Mesothelial cell of epicardium (in vitro differentiated cells): ENCODE measurements at regions not wholly inside any gene's neighbourhood (a gene's known extent, or its start where the extent isn't known, plus 50 kb on each side); places are given as distances from the start of the nearest gene placed in this dataset.

Experiments
- DNase-seq, 2 experiments: peaks; one replicate each; pipeline ENCODE4 v3.0.0; 2021; ENCODE audit warnings: low spot score in 2 of 2; ENCODE audit not compliant: unreplicated experiment in 2 of 2
- H3K27ac Mint-ChIP-seq: 2 replicates; pipeline ENCODE4 v1.8.0; 2021; ENCODE audit warnings: mixed read lengths
- H3K27me3 Mint-ChIP-seq: 2 replicates; pipeline ENCODE4 v1.8.0; 2021; ENCODE audit warnings: low read depth, mixed read lengths
- H3K36me3 Mint-ChIP-seq: 2 replicates; pipeline ENCODE4 v1.8.0; 2021; ENCODE audit warnings: mixed read lengths
- H3K4me1 Mint-ChIP-seq: 2 replicates; pipeline ENCODE4 v1.8.0; 2021; ENCODE audit warnings: mixed read lengths
- H3K4me3 Mint-ChIP-seq: 2 replicates; pipeline ENCODE4 v1.8.0; 2021; ENCODE audit warnings: mild to moderate bottlenecking, moderate library complexity, mixed read lengths
- H3K9me3 Mint-ChIP-seq: 2 replicates; pipeline ENCODE4 v1.8.0; 2021; ENCODE audit warnings: mixed read lengths
- TF ChIP-seq, protein P1 (sequence below): fragments of 200-600 bp; sonication (generic); IDR thresholded peaks from one replicate; pipeline ENCODE4 v1.5.0; 2021; ENCODE audit warnings: antibody characterized with exemption; ENCODE audit not compliant: unreplicated experiment

- DNase-seq: no peak
- TF ChIP-seq, protein P1, sequence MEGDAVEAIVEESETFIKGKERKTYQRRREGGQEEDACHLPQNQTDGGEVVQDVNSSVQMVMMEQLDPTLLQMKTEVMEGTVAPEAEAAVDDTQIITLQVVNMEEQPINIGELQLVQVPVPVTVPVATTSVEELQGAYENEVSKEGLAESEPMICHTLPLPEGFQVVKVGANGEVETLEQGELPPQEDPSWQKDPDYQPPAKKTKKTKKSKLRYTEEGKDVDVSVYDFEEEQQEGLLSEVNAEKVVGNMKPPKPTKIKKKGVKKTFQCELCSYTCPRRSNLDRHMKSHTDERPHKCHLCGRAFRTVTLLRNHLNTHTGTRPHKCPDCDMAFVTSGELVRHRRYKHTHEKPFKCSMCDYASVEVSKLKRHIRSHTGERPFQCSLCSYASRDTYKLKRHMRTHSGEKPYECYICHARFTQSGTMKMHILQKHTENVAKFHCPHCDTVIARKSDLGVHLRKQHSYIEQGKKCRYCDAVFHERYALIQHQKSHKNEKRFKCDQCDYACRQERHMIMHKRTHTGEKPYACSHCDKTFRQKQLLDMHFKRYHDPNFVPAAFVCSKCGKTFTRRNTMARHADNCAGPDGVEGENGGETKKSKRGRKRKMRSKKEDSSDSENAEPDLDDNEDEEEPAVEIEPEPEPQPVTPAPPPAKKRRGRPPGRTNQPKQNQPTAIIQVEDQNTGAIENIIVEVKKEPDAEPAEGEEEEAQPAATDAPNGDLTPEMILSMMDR: no peak
- H3K36me3 Mint-ChIP-seq: no peaks in the 10 kb centered on the region
- H3K27me3 Mint-ChIP-seq: no peaks in the 10 kb centered on the region
- no peak overlapping the region for H3K27ac Mint-ChIP-seq
- no peaks in the 10 kb centered on the region for H3K9me3 Mint-ChIP-seq
- H3K4me3 Mint-ChIP-seq: no peak overlapping the region
- H3K4me1 Mint-ChIP-seq: peaks cover 5% of the 10 kb centered on the region
Measured at GRCh38 chr3:86782866-86783265, 208.1 kb downstream of the VGLL3 start.

DNA sequence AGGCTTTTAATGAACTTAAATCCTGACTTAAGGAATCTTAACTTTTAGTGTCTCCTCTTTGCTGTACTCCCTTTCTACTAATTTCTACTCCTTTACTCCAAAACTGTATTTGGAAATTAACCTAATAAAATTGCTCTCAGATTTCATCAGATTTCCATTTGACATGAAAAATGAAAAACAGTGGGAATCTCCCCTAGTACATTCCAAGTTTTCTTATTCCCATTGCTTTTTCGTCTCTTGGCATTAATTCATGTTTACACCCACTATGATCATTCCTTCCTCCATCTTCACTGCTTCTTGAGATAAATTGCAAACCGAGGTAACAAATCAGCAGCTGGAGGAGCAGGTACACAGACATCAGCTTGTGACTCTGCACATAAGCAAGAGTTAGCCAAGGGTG, 208.7 kb downstream of the VGLL3 start:
- Mint-ChIP-seq H3K9me3 (no peaks in the 10 kb centered on the region), H3K4me3 (no peak overlapping the region), H3K4me1 (peaks cover 5% of the 10 kb centered on the region), H3K36me3 (no peaks in the 10 kb centered on the region), H3K27ac (no peak overlapping the region), H3K27me3 (no peaks in the 10 kb centered on the region)
- TF ChIP-seq, protein P1: no peak
- no peak for DNase-seq

DNA sequence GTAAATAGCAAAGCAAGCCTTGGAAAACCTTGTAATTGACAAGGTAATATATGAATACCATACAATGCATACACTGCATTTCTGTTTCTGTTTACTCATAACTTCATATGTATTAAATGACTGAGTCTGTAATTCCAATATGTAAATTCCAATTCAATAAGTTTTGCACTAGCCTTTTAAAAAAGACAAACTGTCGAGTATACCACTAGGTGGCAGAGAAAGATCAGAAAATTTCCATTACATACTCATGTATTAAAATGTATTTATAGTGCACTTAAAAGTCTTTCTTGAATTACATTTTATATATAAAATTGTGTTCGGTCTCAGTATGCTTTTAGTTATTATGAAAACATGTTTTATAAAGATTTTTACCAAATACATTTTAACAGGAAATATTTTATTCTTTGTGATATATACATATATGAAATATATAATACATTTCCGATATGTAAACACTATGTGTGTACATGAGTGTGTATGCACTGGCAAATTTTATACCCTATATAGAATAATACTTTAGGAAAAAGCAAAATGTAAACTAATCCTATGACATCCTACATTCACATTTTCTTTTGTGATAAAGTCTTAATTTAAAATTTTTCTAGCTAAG, 216.8 kb downstream of the VGLL3 start:
- Mint-ChIP-seq H3K9me3 (no peaks in the 10 kb centered on the region), H3K4me3 (no peak overlapping the region), H3K4me1 (no peaks in the 10 kb centered on the region), H3K36me3 (no peaks in the 10 kb centered on the region), H3K27me3 (no peaks in the 10 kb centered on the region), H3K27ac (no peak overlapping the region)
- no peak for DNase-seq
- TF ChIP-seq, protein P1: peak; percentile 89

DNA sequence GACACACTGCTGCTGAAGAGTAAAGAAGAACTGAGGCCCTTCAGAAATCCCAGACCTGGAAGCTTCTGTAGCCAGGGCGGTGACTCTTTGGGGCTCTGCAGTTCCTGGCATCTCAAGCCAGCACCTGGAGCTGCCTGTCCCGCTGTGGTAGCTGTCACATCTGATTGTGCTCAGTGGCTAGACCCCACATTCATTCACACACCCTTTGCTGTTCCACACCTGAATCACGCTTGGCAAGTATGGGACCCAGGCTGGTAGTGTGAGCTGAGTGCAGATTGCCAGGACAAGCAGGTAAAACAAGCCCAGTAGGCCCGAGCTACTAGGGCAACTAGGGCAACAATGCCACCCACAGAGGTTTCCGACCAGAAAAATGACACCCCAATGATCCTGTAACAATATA, 218.2 kb downstream of the VGLL3 start:
- no peak overlapping the region for H3K27ac Mint-ChIP-seq
- TF ChIP-seq, protein P1: no peak
- H3K27me3 Mint-ChIP-seq: peaks cover 2% of the 10 kb centered on the region
- no peak for DNase-seq
- no peaks in the 10 kb centered on the region for H3K4me1 Mint-ChIP-seq
- no peak overlapping the region for H3K4me3 Mint-ChIP-seq
- H3K36me3 Mint-ChIP-seq: no peaks in the 10 kb centered on the region
- no peaks in the 10 kb centered on the region for H3K9me3 Mint-ChIP-seq

DNA sequence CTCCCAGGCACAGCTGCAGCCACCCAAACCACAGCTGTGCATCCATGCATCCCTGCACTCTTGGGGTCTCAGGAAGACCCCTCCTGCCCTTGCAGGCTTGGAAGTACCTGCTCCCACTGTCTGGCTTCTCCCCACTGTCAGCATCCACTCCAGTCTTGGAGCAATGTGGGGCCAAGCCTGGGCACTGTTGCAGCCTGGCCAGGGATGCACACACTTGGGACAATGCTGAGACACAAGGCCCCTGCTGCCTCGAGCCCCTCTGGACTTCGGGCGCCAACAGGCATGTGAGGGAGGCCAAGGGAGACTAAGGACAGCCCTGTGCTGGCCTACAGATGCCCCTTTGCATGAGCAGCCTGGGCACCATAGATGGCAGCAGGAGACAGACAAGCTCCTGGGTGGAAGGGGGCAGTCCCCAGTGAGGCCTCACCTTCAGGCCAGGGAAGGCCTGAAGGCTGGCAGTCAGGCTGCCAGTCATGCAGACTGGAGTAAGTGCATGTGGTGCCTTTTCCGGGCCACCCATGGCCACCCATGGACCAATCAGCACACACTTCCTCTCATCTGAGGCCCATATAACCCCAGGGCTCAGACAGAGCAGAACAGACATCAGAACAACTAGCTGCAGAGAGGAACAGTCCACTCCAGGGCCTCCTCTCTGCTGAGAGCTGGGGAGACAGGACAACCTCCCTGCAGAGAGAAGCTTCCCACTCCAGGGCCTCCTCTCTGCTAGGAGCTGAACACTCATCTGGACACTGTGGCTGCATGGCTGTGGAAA, 219.0 kb downstream of the VGLL3 start:
- H3K4me3 Mint-ChIP-seq: no peak overlapping the region
- TF ChIP-seq, protein P1: no peak
- no peak overlapping the region for H3K27ac Mint-ChIP-seq
- peaks cover 2% of the 10 kb centered on the region for H3K27me3 Mint-ChIP-seq
- no peak for DNase-seq
- no peaks in the 10 kb centered on the region for H3K9me3 Mint-ChIP-seq
- H3K36me3 Mint-ChIP-seq: no peaks in the 10 kb centered on the region
- no peaks in the 10 kb centered on the region for H3K4me1 Mint-ChIP-seq
